HG02623 (cell line): ENCODE measurements at regions not wholly inside any gene's neighbourhood (a gene's known extent, or its start where the extent isn't known, plus 50 kb on each side); places are given as distances from the start of the nearest gene placed in this dataset.

ENCODE experiments used
- ATAC-seq: cut with Tn5 transposase; IDR thresholded peaks from one replicate; pipeline ENCODE4 v1.9.1; 2021; ENCODE audit warnings: moderate library complexity; ENCODE audit not compliant: unreplicated experiment

DNA sequence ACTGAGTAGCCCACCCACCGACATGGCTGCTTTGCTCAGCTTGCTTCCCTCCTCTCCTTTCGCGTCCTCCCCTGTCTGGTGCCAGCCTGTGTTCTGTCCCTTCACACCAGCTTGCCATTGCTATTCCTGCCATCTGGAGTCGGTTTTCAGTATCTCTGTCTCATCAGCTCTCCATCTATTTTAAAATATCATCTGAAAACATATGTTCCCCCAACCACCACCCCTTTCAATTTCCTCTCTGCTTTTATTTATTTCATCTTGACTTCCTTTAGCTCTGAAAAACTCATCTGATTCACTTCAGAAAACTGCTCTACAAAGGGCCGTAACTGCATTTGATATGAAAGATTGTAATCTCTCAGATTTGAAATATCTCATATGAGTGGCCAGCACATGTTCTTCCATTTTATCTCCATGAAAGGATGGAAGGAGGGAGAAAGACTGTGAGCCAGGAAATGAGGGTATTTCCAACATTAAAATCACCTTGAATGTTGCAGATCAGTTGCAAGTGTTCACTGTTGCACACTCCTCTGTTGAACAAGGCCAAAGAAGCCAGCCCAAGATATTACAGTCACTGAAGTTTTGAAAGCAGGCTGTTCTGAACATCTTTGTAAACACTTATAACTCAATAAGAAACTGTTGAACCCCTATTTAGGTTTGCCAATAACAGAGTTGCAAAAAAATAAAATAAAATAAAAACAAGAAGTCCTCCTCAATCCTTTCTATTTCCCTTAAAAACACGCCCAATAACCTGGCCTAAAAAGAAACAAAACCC lies 202.4 kb upstream of the NEBL start:
- no peak for ATAC-seq

DNA sequence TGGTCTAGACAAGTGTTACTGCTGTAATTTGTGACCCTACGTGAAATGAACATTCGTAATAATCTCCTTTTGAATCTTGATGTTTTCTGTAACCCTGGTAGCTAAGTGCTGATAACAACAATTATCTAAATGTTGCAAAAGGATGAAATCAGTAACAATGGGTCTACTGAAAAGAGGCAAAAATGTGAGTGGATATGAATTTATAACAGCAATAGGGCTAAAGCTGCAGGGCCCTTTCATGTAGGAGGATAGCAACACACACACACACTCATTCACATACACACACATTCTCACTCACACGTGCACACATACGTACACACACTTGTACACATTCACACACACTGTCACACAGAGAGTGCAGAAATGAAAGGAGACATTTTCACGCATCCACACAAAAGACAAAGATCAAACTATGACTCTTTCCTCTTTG lies 200.8 kb upstream of the NEBL start:
- no peak for ATAC-seq

DNA sequence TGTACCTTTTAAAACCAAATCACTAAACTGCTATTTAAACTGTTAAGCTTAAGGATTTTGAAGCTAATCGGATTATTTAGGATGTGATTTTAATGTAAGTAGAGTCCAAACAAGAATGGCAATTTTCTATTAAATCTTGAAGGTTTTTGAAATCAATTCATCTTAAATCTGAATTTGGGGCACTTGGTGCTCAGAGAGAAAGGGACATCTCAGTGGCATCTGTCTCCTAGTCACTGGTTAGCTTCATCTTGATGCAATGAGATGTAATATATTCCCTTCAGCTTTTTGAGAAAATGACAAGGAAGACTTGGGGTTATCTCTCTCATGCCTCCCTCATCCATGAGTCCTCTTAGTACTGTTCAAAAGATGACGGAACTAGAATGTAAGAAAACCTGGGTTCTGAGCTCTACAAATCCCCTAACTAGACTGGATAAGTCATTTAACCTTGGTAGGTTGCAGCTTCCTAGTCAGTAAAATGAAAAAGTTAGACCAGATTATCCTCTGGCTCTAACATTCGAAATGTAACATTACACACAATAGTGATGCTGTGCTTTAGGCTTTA lies 198.5 kb upstream of the NEBL start:
- no peak for ATAC-seq

DNA sequence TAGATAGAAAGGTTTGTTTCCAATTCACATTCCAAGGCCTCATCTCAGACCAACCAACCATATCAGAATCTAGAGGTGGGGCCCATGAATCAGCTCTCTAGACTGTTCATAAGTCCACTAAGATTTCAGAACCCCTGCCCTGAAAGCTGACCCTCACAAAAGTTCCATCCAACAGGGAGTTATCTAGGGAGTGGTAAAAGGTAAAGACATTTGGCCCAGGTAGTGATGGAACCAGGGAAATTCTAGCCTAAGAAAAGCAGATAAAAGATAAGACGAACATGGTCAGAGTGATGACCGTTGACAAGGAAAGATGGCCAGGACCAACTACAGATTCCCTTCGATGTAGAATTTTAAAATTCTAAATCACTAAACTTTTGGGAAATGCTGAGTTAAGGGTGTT lies 198.0 kb upstream of the NEBL start:
- no peak for ATAC-seq

DNA sequence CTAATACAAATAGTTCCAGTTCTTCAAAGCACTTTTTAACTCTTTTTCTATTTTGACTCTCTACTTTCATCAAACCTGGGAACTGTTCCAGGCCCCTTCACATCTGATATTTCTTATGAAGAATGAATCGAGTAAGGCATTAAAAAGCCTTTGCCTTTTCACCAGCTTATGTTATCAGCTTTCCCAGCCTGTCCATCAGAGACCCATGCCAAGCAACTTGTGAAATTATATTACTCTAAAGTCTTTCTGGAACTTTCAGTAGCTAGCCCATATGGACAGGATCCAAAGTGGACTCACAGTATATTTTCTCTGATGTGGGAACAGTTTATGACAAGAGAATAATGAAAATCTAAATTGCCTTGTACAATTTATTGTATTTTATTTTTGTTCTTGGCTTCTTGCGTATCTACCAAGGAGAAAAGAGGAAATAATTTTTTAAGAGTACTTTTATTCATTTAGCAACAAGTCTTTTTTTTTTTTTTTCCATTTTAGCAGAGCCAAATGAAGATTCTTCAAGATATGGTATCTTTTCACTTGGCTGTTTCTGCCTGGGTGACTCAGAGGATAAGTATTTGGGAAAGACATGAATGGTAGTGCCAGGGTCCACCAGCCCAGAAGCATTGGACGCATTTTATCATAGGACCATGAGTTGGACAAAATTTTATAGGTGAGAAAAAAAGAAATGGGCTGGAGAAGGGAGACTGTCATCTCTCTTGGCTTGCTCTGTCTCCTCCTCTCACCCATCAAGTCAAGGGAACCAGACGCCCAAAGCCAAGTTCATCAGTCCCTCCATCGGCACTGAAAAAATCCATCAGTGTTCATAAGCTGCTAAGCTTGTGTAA lies 195.8 kb upstream of the NEBL start:
- no peak for ATAC-seq

DNA sequence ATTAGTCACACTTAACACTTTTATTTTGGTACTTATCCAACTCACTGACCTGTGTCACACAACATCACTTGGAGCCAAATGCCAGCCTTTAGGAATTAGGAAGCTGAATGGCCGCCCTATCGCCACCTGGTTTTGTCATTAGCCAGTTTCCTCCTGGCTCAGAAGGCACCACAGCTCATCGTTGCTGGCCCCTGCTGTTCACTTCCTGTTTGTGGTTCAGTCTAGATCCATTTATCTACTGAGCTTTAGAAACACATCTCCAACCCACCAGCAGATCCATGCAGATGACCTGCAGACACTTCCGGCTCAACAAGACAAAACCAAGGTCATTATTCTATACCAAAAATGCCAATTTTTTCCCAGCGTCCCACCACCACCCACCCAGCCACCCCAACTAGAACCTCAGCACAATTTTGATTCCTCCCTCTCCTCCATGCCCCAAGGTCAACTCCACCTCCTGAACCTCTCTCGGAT lies 193.5 kb upstream of the NEBL start:
- ATAC-seq, result no peak

DNA sequence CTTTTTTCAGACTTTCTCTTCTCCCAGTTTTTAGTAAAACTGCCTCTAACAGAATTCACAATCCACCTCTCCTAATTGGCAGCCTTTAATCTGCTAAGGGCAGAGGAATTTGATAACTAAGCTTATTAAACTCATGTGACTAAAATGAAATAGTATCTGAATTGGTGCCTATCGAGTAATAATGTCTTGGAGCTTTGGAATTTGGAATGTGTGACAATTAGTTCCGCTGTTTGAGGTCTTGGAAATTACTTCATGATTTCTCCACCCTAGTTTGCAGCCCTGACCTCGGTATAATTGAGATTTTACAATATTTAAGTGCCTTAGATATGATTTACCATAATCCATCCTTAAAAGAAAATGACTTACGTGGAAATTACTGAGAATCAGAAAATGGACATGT lies 190.4 kb upstream of the NEBL start:
- no peak for ATAC-seq

DNA sequence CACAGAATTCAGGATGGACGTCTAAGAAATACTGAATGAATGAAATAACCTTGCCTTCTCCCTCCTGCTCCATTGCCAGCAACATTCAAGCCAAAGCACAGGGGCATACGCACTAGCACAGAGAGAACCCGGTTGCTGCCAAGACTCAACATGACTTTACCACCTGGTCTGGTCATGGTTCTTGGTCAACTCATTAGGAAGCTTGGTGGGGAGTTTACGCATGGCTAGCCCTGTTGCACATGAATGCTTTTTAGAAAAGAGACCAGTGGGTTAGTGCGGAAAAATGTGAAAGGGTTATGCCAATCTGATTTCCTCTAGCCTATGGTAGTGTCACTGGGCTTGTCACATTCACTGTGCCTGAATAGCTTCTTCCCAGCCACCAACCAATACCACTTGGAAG lies 187.6 kb upstream of the NEBL start:
- no peak for ATAC-seq

DNA sequence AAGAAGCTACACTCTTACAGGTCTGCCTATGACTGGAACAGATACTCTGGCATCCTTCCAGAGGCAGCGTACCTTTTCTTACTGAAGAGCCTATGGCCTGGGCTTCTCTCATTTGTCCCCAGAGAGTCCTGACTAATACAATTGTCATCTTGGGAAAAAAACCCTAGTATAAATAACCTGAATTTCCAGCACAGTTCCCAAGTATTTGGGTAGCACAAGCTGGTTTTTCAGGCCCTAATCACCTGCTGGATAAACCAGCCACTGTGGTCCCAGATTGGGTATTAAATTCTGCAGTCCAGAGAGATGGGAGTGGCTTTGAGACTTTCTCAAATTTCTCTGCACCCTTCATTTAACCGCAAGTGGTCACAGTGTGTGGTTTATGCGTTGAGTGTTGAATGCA lies 186.8 kb upstream of the NEBL start:
- no peak for ATAC-seq

DNA sequence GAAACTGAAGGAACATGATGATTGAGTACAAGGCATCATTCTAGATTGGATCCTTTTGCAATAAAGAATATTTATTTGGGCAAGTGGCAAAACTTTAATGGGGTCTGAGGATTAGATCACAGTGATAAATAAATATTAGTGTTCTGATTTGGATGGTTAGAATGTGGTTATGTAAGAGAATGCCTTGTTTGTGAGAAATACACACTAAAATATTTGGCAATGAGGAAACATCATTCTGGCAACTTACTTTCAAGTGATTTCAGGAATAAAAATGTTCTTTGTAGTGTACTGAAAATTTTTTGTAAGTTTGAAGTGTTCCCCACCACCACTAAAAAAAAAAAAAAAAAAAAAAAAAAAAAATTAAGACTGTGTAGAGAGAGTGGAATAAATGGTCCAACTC lies 185.1 kb upstream of the NEBL start:
- no peak for ATAC-seq

DNA sequence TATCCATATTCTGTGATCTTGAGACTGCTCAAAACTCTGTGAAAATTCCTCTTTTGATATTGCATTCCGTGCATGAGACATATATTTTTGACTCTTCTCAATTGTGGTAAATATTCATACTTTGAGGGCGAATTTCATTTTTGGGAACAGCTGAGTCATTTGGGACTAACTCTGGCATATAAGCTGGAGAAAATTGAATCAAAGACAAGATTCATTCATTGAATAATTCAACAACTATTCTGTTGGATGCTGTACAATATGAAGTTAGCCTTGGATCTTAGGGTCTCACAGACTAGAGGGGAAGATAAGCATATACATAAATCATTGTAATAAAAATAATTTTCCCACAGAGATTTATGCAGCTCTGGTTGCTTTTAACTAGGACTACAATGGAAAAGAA lies 183.2 kb upstream of the NEBL start:
- no peak for ATAC-seq

DNA sequence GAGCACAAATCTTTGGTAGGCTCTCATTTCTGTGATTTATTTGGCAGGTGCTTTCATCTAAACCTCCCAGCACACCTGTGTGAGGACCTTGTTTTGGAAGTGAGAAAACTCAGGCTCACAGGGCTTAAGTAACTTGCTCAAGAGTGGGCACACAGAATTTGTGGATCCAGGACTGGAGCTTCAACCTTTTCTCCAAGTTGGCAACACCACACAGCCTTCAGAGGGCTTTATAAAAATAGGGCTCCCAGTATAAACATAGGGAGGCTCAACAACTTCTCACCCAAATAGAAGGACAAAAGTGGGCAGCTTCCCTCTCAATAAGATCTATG lies 182.2 kb upstream of the NEBL start:
- no peak for ATAC-seq

DNA sequence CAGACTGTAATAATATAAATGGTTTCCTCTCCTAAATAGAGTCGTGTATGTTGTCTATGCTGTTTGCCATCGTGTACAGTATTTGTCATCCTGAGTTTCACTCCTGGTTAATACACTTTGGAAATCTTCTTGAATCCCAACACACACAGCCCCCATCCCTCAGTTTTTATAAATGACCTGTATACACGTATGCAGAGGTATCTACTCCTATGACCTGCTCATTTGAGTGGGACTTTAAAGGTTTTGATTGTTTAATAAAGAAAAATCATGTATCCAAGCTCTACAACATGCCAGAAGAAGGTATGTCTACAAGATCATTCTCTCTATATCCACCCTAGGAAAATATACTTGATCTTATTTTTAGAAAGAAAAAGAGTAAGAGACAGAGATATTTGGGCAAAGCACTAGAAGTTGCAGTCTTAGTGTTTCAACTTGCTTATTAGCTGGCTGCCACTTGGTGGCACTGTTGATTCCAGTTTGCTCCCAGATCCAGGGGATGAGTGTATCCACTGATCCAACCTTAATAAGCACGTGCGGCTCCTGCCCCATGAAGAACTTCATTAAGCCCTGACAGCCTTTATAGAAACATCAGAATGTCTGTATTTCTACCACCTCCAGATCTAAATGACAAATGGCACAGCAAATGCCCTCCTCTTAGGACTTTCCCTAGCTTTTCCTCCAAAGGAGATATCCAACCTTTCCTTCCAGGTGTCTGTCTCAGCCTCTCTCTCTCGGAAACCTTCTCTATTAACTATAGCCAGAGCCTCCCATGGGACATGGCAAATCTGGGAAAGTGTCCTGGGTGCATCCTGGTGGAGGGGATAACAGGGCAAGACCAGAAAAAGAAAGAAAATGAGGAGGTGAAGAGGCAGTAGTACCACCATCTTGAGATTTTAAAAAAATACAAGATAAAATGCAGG lies 181.6 kb upstream of the NEBL start:
- ATAC-seq, result no peak

DNA sequence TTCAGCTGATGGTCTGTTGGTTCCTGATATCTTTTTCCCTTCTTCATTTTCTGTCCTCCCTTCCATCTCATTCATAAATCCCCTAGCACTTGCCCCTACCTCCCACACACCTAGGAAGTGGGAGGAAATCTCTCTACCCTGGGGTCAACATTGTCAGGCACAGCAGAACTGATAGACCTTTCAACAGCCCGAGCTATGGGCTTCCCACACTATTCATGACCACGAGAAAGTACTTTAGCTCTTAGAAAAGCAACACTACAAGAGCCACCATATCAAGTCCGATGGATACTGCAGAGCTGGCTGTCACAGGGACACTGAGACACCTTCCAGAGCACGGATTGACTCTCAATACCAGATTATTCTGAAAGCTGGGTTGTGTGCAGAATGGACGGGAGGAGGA lies 180.6 kb upstream of the NEBL start:
- no peak for ATAC-seq

DNA sequence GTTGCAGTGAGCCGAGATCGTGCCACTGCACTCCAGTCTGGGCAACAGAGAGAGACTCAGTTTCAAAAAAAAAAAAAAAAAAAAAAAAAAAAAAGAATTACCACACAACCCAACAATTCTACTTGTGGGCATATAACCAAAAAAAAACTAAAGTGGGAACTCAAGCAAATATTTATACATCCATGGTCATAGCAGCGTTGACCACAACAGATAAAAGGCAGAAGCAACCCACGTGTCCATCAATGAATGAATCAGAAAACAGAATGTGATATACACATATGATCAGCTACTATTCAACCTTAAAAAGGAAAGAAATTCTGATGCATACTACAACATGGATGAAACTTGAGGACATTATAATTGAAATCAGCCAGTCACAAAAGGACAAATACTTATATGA lies 179.3 kb upstream of the NEBL start:
- ATAC-seq, result no peak

DNA sequence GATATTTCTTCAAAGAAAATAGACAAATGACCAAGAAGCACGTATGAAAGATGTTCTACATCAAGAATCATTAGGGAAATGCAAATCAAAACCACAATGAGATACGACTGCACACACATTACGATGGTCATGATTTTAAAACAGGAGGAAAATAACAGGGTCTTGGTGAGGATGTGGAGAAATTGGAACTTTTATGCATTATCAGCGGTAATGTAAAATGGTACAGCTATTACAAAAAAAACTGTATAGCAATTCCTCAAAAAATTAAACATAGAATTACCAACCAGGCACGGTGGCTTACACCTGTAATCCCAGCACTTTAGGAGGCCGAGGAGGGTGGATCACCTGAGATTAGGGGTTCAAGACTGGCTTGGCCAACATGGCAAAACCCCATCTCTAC lies 178.8 kb upstream of the NEBL start:
- no peak for ATAC-seq

DNA sequence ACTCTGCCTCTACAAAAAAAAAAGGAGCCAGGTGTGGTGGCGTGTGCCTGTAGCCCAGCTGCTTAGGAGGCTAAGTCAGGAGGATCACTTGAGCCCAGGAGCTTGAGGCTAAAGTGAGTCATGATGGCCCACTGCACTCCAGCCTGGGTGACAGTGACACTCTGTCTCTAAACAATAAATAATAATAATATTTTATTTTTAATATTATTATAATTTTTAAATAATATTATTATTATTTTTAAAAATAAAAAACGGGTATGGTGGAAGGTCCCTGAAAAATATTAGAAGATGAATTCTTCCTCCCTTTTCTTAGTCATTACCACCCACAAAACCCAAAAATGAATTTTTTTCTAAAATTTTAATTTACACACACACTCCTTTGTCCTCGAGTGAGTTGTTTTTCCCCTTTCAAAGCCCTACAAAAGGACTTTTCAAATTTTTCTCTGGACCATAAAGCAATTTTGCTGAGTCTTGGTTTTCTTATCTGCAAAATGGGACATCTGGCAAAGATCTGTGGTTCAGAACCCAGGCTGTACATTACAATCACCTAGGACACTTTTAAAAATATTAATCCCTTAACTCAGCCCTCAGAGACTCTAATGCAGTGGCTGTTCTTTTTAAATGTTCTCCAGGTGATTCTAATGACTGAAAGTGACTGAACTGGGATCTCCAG lies 174.0 kb upstream of the NEBL start:
- no peak for ATAC-seq

DNA sequence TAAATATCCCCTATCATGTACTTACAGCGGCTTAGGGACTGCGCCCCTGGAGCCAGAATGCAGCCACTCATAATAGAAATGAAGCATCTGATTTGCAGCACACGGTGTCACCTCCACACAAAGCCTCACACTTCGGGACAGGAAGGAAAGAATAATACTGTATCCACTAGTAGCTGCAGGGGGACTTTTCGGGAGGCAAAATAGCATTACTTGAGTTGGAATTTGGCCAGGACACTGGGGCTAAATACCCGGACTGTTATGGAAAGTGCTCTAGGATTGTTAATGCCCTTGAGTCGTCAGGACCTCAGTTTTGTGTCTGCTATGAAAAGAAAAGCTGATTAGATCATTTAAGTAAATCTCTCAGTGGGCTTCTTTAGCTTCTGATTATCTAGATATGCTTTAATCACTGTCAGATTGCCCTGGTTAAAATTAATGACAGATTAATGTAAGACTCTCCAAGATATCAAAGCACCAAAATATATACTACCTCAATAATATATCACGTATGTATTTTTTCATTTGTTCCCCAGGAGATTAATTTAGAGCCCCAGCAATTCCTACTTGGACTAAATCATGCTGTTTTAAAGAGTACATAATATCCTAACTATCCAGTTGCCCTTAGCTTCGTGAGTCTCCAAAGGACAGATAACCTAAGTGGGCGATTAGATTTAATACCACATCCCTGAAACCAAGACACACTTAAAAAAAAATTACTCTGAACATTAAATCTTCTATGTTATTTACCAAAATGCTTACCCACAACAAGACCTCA lies 173.0 kb upstream of the NEBL start:
- ATAC-seq, result no peak

DNA sequence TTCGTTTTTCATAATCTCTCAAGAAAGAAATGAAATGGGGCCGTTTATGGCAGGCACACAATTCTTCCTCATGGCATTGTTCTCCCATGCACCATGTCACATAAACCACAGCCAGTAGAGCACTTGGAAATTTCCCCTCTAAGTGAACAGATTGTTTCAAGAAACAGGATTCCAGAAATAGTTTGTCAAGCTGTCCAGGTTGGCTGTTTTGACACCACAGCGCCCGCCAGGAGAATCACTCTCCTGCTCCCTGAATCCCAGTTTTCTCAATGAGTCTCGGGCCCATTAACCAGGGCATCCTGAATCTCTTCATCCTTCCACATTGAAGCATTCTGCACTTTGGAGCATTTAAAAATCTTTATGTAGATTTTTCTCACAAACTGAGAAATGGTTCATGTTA lies 172.2 kb upstream of the NEBL start:
- ATAC-seq, result no peak
